ENCODE measurements at regions not wholly inside any gene's neighbourhood (a gene's known extent, or its start where the extent isn't known, plus 50 kb on each side); places are given as distances from the start of the nearest gene placed in this dataset.

DNA sequence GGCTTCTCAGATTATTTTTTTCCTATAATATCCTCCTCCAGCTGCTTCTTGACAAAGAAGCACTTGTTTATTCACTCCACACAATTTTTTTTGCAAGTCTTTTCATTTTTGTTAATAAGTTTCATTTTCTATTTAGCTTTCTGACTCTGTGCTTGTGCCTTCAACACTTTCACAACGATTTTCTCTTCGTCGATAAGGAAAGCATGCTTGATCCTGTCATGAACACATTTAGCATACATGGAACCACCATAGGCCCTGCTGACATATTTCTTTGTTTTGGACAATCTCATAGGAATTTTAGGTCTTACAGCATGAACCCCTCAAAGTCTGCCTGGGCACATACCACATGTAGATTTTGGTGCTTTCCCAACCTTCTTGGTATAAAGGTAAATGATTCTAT, 346.0 kb downstream of the KCNRG start:
- no peak overlapping the region for H3K4me3 ChIP-seq (ENCODE audit: control insufficient read depth, low read depth, low read length)
- TF ChIP-seq, protein P1, sequence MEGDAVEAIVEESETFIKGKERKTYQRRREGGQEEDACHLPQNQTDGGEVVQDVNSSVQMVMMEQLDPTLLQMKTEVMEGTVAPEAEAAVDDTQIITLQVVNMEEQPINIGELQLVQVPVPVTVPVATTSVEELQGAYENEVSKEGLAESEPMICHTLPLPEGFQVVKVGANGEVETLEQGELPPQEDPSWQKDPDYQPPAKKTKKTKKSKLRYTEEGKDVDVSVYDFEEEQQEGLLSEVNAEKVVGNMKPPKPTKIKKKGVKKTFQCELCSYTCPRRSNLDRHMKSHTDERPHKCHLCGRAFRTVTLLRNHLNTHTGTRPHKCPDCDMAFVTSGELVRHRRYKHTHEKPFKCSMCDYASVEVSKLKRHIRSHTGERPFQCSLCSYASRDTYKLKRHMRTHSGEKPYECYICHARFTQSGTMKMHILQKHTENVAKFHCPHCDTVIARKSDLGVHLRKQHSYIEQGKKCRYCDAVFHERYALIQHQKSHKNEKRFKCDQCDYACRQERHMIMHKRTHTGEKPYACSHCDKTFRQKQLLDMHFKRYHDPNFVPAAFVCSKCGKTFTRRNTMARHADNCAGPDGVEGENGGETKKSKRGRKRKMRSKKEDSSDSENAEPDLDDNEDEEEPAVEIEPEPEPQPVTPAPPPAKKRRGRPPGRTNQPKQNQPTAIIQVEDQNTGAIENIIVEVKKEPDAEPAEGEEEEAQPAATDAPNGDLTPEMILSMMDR (IDR thresholded peaks at IDR 0.05; ENCODE audit: control insufficient read depth, insufficient read depth, low read depth, low read length, missing control alignments) = no peak
- no peak for DNase-seq (ENCODE audit: low read depth)

DNA sequence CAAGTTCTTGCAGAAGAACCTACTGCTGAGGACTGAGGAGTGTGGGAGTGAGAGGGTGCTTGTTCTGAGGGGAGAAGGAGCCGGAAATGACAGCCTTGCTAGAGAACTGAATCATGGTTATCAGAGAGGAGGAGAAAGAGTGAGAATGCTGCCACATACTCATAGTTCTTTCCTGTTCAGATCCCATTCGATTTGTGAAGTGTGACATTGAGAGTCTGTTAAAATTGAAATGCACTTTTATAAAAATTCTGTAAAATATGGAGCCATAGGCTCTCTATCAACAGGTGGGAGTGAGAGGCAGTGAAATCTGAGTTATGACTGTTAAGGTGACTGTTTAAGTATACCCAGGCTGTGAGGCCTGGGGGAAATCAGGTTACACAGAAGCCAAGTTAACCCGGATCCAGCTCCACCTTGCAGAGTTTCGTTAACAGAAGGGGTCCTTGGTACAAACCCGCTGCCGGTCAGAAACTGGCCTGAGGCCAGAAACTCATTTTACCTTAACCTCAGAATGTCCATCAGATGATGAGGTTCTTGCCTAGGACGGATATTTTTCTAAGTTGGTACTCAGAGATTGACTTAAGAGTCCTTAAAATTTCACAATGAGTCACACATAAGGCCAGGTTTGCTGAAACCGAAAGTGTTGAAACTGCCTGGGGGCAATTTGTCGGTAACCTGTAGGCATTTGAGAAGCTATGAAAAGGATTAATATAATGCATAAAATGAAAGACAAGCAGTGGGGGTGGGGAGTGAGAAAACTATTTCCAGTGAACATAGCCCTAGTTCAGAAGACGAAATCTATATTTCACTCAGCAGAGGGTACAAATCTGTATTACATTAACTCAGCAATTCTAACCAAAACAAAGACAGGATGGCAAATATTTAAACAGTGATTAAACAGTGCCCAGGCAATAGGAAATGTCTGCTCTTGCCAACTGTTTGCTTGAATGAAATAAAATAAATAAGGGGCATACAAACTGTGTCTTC, 350.5 kb downstream of the KCNRG start:
- no peak overlapping the region for H3K4me3 ChIP-seq (ENCODE audit: control insufficient read depth, low read depth, low read length)
- TF ChIP-seq, protein P1 (IDR thresholded peaks at IDR 0.05; ENCODE audit: control insufficient read depth, insufficient read depth, low read depth, low read length, missing control alignments) = no peak
- DNase-seq (ENCODE audit: low read depth) = no peak

DNA sequence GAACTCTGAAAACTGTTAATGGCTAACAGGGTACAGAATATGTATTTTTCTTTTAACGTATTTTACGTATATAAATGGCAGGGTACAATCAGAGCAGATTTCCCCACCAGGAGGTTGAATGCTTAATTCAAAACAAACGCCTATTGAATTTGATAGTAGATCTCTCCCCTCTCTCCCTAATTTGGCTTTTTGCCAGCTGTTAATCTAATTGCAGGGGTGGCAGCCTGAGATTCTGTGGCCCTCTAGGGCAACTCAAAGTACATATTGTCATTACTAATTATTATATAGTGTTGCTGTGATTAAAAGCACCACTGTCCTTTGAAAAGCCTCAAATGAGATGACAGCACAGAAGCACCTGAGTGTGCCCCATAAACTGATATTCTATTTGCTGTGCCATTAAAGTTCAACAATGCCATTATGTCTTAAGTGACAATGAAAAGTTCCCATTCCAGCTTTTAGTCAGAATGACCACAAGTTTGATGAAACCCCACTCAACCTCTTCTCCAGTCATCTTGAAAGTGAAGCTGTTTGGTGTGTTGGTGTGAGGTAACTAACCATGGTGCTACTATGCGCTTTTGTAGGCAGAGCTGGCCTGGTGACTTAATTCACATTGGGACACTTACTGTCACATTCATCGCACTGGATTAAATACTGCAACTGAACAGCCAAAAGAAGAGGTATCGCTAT, 351.4 kb downstream of the KCNRG start:
- DNase-seq (ENCODE audit: low read depth) = no peak
- TF ChIP-seq, protein P1 (IDR thresholded peaks at IDR 0.05; ENCODE audit: control insufficient read depth, insufficient read depth, low read depth, low read length, missing control alignments) = no peak

DNA sequence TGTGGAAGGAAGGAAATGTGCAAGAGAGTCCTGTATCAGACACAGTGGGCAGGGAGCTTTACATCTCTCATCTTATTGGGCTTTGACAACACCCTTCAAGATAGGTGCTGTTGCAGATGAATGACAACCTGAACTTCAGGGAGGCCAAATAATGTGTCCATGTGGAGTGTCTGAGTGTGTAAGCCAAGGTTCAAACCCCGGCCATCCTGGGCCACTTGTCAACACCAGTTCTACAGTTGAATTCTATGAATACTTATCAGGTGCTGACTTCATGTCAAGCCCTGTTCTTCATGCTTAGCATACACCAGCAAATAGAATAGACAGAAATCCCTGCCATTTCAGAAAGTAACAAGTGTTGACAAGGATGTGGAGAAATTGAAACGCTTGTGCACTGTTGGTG, 354.4 kb downstream of the KCNRG start:
- TF ChIP-seq, protein P1 (IDR thresholded peaks at IDR 0.05; ENCODE audit: control insufficient read depth, insufficient read depth, low read depth, low read length, missing control alignments) = no peak
- DNase-seq (ENCODE audit: low read depth) = no peak
- no peak overlapping the region for H3K4me3 ChIP-seq (ENCODE audit: control insufficient read depth, low read depth, low read length)

More for the DNA sequence above, 351.4 kb downstream of the KCNRG start:
- no peak overlapping the region for H3K4me3 ChIP-seq (ENCODE audit: control insufficient read depth, low read depth, low read length)

DNA sequence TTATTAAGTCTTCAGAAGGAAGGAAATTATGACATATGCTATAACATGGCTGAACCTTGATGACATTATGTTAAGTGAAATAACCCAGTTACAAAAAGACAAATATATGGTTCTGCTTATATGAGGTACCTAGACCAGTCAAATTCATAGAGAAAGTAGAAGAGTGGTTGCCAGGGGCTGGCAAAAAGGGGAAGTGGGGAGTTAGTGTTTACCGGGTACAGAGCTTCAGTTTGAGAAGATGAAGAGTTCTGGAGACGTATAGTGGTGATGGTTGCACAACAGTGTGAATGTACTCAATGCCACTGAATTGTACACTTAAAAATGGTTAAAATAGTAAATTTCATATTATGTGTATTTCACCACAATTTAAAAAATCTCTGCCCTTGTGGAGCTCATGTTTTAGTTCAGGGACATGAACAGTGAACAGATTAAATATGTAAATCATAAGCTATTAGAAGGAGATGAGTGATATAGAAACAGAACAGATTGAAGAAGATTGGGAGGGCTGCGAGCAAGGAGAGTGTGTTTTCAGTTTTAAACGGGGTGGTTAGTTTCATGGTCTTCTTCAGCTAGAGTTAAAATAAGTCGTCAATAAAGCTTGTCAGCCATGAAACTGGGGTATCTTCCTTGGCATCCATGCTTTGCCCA, 355.2 kb downstream of the KCNRG start:
- no peak overlapping the region for H3K4me3 ChIP-seq (ENCODE audit: control insufficient read depth, low read depth, low read length)
- no peak for DNase-seq (ENCODE audit: low read depth)
- TF ChIP-seq, protein P1 (IDR thresholded peaks at IDR 0.05; ENCODE audit: control insufficient read depth, insufficient read depth, low read depth, low read length, missing control alignments) = no peak

DNA sequence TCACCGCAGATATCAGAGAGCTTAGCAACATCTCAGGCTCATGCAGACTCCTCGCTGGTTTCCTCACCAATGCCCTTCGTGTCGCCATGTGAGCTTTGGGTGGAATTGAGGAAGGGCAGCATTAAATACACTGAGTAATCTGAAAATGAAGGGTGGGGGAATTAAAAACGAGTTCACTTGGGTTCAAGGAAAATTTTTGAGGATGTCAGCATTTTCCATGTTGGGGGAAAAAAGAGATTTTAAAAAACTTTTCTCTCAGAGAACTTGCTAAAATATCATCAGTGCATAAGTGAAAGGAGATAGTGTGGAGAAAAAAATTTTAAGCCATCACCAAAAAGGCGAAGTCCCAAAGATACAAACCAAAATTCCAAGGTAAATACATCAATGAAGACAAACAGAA, 359.3 kb downstream of the KCNRG start:
- DNase-seq (ENCODE audit: low read depth) = no peak
- H3K4me3 ChIP-seq (ENCODE audit: control insufficient read depth, low read depth, low read length) = no peak overlapping the region
- TF ChIP-seq, protein P1 (IDR thresholded peaks at IDR 0.05; ENCODE audit: control insufficient read depth, insufficient read depth, low read depth, low read length, missing control alignments) = no peak

Data from AG09309 (cell line).